ENCODE measurements at regions not wholly inside any gene's neighbourhood (a gene's known extent, or its start where the extent isn't known, plus 50 kb on each side); places are given as distances from the start of the nearest gene placed in this dataset.
A peak's percentile ranks its signal among the peaks of the same experiment; 100 is the strongest.
"Not testable (repeated sequence)": the region's sequence is repeated elsewhere in the genome, so short reads cannot be mapped to it uniquely, and the experiment has no call there.

GRCh38 chr7:32216759-32217158 is 146.6 kb upstream of the PDE1C start:
- in situ Hi-C loops (cut with HindIII; ENCODE audit: low pct_unique_long_range_greater_than_20kb, low sequenced_read_pairs), result no loop called here
- DNase-seq (ENCODE audit: low read depth), result no peak

DNA sequence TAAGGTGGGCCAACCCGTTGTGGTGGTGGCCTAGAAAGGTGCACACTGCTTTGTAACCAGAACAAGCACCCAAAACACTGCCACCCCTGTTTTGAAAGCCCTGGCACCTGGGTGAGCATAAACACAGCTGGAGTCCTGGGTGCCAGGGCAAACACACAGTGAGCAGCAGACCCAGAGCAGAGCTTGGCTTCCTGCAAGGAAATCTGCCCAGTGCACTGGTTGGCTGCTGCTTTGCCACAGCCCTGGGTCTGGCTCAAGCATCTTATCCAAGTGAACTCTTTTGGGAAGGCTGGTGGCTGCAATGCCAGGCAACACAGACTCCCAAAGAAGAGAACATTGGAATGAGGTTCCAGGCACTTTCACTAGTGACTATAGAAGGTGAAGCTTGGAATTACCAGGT is 145.5 kb upstream of the PDE1C start:
- in situ Hi-C loops (cut with HindIII; ENCODE audit: low pct_unique_long_range_greater_than_20kb, low sequenced_read_pairs), result no loop called here

GRCh38 chr7:32214913-32215312 is 144.7 kb upstream of the PDE1C start:
- DNase-seq (ENCODE audit: low read depth), result no peak
- in situ Hi-C loops (cut with HindIII; ENCODE audit: low pct_unique_long_range_greater_than_20kb, low sequenced_read_pairs), result no loop called here

More for the DNA sequence above, 145.5 kb upstream of the PDE1C start:
- no peak for DNase-seq (ENCODE audit: low read depth)

- no peak for DNase-seq (ENCODE audit: low read depth)
- in situ Hi-C loops (cut with HindIII; ENCODE audit: low pct_unique_long_range_greater_than_20kb, low sequenced_read_pairs), result no loop called here
Observed at GRCh38 chr7:32212321-32212720, 142.1 kb upstream of the PDE1C start.

DNA sequence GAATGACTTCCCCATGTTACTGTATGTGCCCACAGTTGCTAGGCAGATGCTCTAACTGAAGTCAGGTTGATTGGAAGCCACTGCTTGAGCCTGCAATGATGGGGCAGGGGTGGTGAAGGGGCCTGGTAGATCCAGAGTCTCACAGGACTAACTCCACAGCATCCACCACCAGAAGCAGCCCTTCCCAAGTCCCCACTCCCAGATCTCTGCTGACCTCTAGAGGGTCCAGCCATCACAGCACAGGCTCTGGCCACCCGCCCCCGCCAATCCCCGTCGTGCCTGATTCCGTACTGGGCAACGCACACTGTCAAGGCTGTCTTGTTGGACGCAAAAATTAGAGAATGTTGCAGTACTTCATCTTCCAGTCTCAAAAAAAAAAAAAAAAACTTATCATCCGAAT is 136.8 kb upstream of the PDE1C start:
- in situ Hi-C loops (cut with HindIII; ENCODE audit: low pct_unique_long_range_greater_than_20kb, low sequenced_read_pairs), result no loop called here
- no peak for DNase-seq (ENCODE audit: low read depth)

GRCh38 chr7:32206488-32206887 is 136.3 kb upstream of the PDE1C start:
- in situ Hi-C loops (cut with HindIII; ENCODE audit: low pct_unique_long_range_greater_than_20kb, low sequenced_read_pairs), result no loop called here
- DNase-seq (ENCODE audit: low read depth), result no peak

GRCh38 chr7:32205298-32205824 is 135.2 kb upstream of the PDE1C start:
- in situ Hi-C loops (cut with HindIII; ENCODE audit: low pct_unique_long_range_greater_than_20kb, low sequenced_read_pairs); DNase-seq (ENCODE audit: low read depth): not testable (repeated sequence)

DNA sequence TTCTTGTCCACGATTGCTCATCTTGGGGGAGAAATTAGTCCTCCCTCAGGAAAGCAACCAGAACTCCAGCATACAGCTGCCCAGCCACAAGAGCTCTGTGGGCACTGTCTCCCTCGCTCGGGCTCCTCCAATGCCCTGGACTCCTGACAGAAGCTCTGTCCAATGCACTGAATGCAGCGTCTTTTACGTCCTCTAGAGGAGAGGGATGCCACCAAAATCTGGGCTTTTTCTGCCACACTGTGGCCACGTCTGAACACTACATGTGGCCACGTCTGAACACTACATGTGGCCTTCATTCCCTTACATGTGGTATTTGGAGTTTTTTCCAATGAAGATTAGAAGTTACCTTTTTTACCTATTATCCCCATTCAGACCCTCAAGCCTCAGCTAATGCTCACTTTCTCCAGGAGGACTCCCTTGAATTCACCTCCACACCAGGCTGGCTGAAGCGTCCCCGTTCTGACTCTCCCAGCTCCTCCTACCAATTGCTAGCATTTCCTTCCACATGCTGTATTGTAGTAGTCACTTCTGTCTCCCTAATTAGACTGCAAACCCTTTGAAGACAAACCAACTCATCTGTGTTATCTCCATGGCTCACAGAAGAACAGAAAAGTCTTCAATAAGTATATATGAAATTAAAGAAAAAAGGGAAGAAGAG is 134.3 kb upstream of the PDE1C start:
- in situ Hi-C loops (cut with HindIII; ENCODE audit: low pct_unique_long_range_greater_than_20kb, low sequenced_read_pairs), result no loop called here

GRCh38 chr7:32200646-32201045 is 130.4 kb upstream of the PDE1C start:
- in situ Hi-C loops (cut with HindIII; ENCODE audit: low pct_unique_long_range_greater_than_20kb, low sequenced_read_pairs), result no loop called here
- DNase-seq (ENCODE audit: low read depth), result no peak

More for the DNA sequence above, 134.3 kb upstream of the PDE1C start:
- DNase-seq (ENCODE audit: low read depth), result peak; percentile 57

GRCh38 chr7:32194537-32194936 is 124.3 kb upstream of the PDE1C start:
- no peak for DNase-seq (ENCODE audit: low read depth)
- in situ Hi-C loops (cut with HindIII; ENCODE audit: low pct_unique_long_range_greater_than_20kb, low sequenced_read_pairs), result no loop called here

GRCh38 chr7:32191305-32191704 is 121.1 kb upstream of the PDE1C start:
- peak; percentile 27 for DNase-seq (ENCODE audit: low read depth)
- in situ Hi-C loops (cut with HindIII; ENCODE audit: low pct_unique_long_range_greater_than_20kb, low sequenced_read_pairs), result no loop called here

GRCh38 chr7:32179567-32179966 is 109.4 kb upstream of the PDE1C start:
- in situ Hi-C loops (cut with HindIII; ENCODE audit: low pct_unique_long_range_greater_than_20kb, low sequenced_read_pairs), result no loop called here
- no peak for DNase-seq (ENCODE audit: low read depth)

GRCh38 chr7:32178677-32179366 is 108.6 kb upstream of the PDE1C start:
- in situ Hi-C loops (cut with HindIII; ENCODE audit: low pct_unique_long_range_greater_than_20kb, low sequenced_read_pairs), result no loop called here
- no peak for DNase-seq (ENCODE audit: low read depth)

- in situ Hi-C loops (cut with HindIII; ENCODE audit: low pct_unique_long_range_greater_than_20kb, low sequenced_read_pairs), result no loop called here
- DNase-seq (ENCODE audit: low read depth), result no peak
Observed at GRCh38 chr7:32177232-32177631, 107.0 kb upstream of the PDE1C start.

GRCh38 chr7:32175099-32175498 is 104.9 kb upstream of the PDE1C start:
- DNase-seq (ENCODE audit: low read depth), result no peak
- in situ Hi-C loops (cut with HindIII; ENCODE audit: low pct_unique_long_range_greater_than_20kb, low sequenced_read_pairs), result no loop called here

GRCh38 chr7:32171248-32171647 is 101.0 kb upstream of the PDE1C start:
- in situ Hi-C loops (cut with HindIII; ENCODE audit: low pct_unique_long_range_greater_than_20kb, low sequenced_read_pairs), result no loop called here
- no peak for DNase-seq (ENCODE audit: low read depth)

- in situ Hi-C loops (cut with HindIII; ENCODE audit: low pct_unique_long_range_greater_than_20kb, low sequenced_read_pairs), result no loop called here
Observed at GRCh38 chr7:32170838-32171237, 100.6 kb upstream of the PDE1C start.

DNA sequence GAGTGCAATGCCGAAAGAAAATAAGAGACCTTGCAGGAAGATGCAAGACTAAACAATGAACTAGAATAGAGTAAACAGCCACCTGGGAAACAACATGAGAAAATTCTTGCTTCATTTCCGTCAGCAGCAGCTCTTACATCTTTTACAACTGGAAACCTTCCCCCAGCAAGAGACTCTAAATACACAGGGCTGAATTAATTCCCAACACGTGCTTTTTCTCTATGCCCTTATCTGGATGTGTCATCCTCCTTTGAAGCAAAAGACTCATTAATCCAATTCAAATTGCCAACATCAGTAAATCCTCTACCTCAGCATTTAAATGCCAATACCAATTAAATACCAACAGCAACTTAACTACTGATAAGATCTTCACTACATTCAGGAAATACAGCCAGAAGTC is 99.0 kb upstream of the PDE1C start:
- in situ Hi-C loops (cut with HindIII; ENCODE audit: low pct_unique_long_range_greater_than_20kb, low sequenced_read_pairs), result no loop called here

More at GRCh38 chr7:32170838-32171237, 100.6 kb upstream of the PDE1C start:
- no peak for DNase-seq (ENCODE audit: low read depth)

GRCh38 chr7:32167815-32168214 is 97.6 kb upstream of the PDE1C start:
- in situ Hi-C loops (cut with HindIII; ENCODE audit: low pct_unique_long_range_greater_than_20kb, low sequenced_read_pairs), result no loop called here
- DNase-seq (ENCODE audit: low read depth), result no peak

More for the DNA sequence above, 99.0 kb upstream of the PDE1C start:
- no peak for DNase-seq (ENCODE audit: low read depth)

GRCh38 chr7:32167256-32167655 is 97.0 kb upstream of the PDE1C start:
- in situ Hi-C loops (cut with HindIII; ENCODE audit: low pct_unique_long_range_greater_than_20kb, low sequenced_read_pairs), result no loop called here
- DNase-seq (ENCODE audit: low read depth), result no peak
